Gastrocnemius medialis (tissue), 4 donors: ENCODE measurements at regions not wholly inside any gene's neighbourhood (a gene's known extent, or its start where the extent isn't known, plus 50 kb on each side); places are given as distances from the start of the nearest gene placed in this dataset.

Experiments
- CTCF ChIP-seq, 5 experiments: fragments of 450-650 bp in 3 of 5; fragments of 200-600 bp in 2 of 5; sonication (generic) in 2 of 5; IDR thresholded peaks in 4 of 5; conservative IDR thresholded peaks in 1 of 5; 1 replicate in 4 of 5; 2 replicates in 1 of 5; pipeline ENCODE4 v1.5.1; 2016 to 2019; ENCODE audit warnings: antibody characterized with exemption in 5 of 5, mild to moderate bottlenecking in 3 of 5, moderate library complexity in 3 of 5
- POLR2A ChIP-seq, 2 donors: fragments of 450-650 bp; IDR thresholded peaks; one replicate each; pipeline ENCODE4 v1.6.1; 2017; ENCODE audit warnings: antibody characterized with exemption in 2 of 2, mild to moderate bottlenecking in 2 of 2, moderate library complexity in 2 of 2

GRCh38 chr16:62676306-62676705, 640.1 kb upstream of the CDH8 start:
- TF ChIP-seq CTCF (IDR thresholded peaks at IDR 0.05 in 4 of 5, conservative IDR thresholded peaks at IDR 0.05 in 1 of 5) (no peak), POLR2A (IDR thresholded peaks at IDR 0.05) (no peak)
